ENCODE measurements at regions not wholly inside any gene's neighbourhood (a gene's known extent, or its start where the extent isn't known, plus 50 kb on each side); places are given as distances from the start of the nearest gene placed in this dataset.

DNA sequence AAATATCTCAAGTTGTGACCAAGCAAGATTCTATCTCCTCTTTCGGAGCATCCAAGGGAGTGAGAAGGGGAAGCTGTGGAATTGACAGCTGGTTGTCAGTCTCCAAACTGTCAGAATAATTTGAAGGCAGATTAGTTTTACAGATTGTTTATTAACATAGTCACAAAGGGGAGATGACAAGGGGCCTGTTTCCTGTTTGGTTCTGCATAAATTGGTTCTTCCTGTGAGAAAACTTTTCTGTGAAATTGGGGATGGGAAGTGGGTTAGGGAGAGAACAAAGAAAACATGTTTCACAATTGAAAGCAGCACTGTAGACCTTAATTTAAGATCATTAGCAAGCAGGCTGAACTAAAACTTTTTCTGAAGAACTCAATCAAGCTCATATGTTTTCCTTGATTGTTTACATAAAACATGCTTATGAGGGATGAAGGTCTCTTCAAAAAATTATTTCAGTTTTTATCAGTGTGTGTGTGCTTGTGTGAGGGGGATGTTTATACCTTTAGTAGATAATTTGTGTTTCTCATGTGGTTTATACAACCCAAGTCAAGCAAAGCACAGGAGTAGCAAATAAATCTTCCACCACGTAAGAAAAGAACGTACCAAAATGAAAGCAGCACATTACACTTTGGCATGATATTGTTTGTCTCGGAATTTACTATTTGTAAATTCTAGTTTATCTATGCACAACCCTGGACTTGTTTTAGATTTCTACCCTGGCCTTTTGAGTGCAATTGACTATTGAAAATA lies 604.9 kb upstream of the CDH2 start:
- TF ChIP-seq ZNF777 (CRISPR knock-in tag; IDR thresholded peaks at IDR 0.05) (no peak), SATB2 (CRISPR knock-in tag; IDR thresholded peaks at IDR 0.05) (no peak)
